ENCODE measurements at regions not wholly inside any gene's neighbourhood (a gene's known extent, or its start where the extent isn't known, plus 50 kb on each side); places are given as distances from the start of the nearest gene placed in this dataset.

GRCh38 chr12:76236640-76237039 is 111.6 kb downstream of the BBS10 start:
- no peaks in the 10 kb centered on the region for H4K20me1 ChIP-seq (ENCODE audit: control insufficient read depth, extremely low read depth, insufficient read depth, low read length)
- dilution Hi-C loops (cut with MboI; ENCODE audit: extremely low pct_ligation_motif_present, low sequenced_read_pairs): no loop called here
- no peak overlapping the region for H3K9ac ChIP-seq (ENCODE audit: control insufficient read depth, extremely low read depth, insufficient read depth, low read length)
- H3K79me2 ChIP-seq (ENCODE audit: control insufficient read depth, insufficient read depth, low read length): no peaks in the 10 kb centered on the region
- TF ChIP-seq, protein P1, sequence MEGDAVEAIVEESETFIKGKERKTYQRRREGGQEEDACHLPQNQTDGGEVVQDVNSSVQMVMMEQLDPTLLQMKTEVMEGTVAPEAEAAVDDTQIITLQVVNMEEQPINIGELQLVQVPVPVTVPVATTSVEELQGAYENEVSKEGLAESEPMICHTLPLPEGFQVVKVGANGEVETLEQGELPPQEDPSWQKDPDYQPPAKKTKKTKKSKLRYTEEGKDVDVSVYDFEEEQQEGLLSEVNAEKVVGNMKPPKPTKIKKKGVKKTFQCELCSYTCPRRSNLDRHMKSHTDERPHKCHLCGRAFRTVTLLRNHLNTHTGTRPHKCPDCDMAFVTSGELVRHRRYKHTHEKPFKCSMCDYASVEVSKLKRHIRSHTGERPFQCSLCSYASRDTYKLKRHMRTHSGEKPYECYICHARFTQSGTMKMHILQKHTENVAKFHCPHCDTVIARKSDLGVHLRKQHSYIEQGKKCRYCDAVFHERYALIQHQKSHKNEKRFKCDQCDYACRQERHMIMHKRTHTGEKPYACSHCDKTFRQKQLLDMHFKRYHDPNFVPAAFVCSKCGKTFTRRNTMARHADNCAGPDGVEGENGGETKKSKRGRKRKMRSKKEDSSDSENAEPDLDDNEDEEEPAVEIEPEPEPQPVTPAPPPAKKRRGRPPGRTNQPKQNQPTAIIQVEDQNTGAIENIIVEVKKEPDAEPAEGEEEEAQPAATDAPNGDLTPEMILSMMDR (optimal IDR thresholded peaks at IDR 0.05 in 1 of 3, IDR thresholded peaks at IDR 0.05 in 1 of 3, conservative IDR thresholded peaks at IDR 0.05 in 1 of 3; ENCODE audit: extremely low read depth in 1 of 3, insufficient read depth in 2 of 3, low read length in 3 of 3): no peak
- no peak for TF ChIP-seq EZH2 (IDR thresholded peaks at IDR 0.05; ENCODE audit: low read length)
- no peaks in the 10 kb centered on the region for H3K36me3 ChIP-seq (ENCODE audit: control insufficient read depth in 2 of 2, extremely low read depth in 1 of 2, insufficient read depth in 2 of 2, low read length in 2 of 2)
- H2AFZ ChIP-seq (ENCODE audit: control insufficient read depth, low read length): no peak overlapping the region
- no peaks in the 10 kb centered on the region for H3K9me3 ChIP-seq (ENCODE audit: control insufficient read depth, low read depth, low read length)
- peak; percentile 70 for DNase-seq (ENCODE audit: low read depth, low spot score)
- H3K27me3 ChIP-seq (ENCODE audit: control insufficient read depth, extremely low read depth, insufficient read depth, low read length): no peaks in the 10 kb centered on the region
- no peaks in the 10 kb centered on the region for H3K9me1 ChIP-seq (ENCODE audit: control insufficient read depth, extremely low read depth, insufficient read depth, low read length)
- H3K4me3 ChIP-seq (ENCODE audit: control insufficient read depth in 2 of 3, extremely low read depth in 1 of 3, insufficient read depth in 2 of 3, low read depth in 1 of 3, low read length in 3 of 3): no peak overlapping the region
- H3K27ac ChIP-seq (ENCODE audit: control insufficient read depth, insufficient read depth, low read length): peak overlapping the region; percentile 77
- FAIRE-seq: peak; percentile 98
- H3K4me1 ChIP-seq (ENCODE audit: control insufficient read depth, extremely low read depth, insufficient read depth, low read length): peaks cover 32% of the 10 kb centered on the region
- H3K4me2 ChIP-seq (ENCODE audit: control insufficient read depth, extremely low read depth, insufficient read depth, low read depth, low read length): peak overlapping the region; percentile 66

GRCh38 chr12:76234741-76235140 is 113.5 kb downstream of the BBS10 start:
- TF ChIP-seq, protein P1 (optimal IDR thresholded peaks at IDR 0.05 in 1 of 3, IDR thresholded peaks at IDR 0.05 in 1 of 3, conservative IDR thresholded peaks at IDR 0.05 in 1 of 3; ENCODE audit: extremely low read depth in 1 of 3, insufficient read depth in 2 of 3, low read length in 3 of 3): no peak
- no peak for TF ChIP-seq EZH2 (IDR thresholded peaks at IDR 0.05; ENCODE audit: low read length)
- Histone ChIP-seq H3K4me3 (ENCODE audit: control insufficient read depth in 2 of 3, extremely low read depth in 1 of 3, insufficient read depth in 2 of 3, low read depth in 1 of 3, low read length in 3 of 3) (no peak overlapping the region), H3K9me1 (ENCODE audit: control insufficient read depth, extremely low read depth, insufficient read depth, low read length) (no peaks in the 10 kb centered on the region), H2AFZ (ENCODE audit: control insufficient read depth, low read length) (no peak overlapping the region), H3K9me3 (ENCODE audit: control insufficient read depth, low read depth, low read length) (no peaks in the 10 kb centered on the region), H3K27ac (ENCODE audit: control insufficient read depth, insufficient read depth, low read length) (no peak overlapping the region), H3K9ac (ENCODE audit: control insufficient read depth, extremely low read depth, insufficient read depth, low read length) (no peak overlapping the region), H3K4me1 (ENCODE audit: control insufficient read depth, extremely low read depth, insufficient read depth, low read length) (peaks cover 32% of the 10 kb centered on the region), H4K20me1 (ENCODE audit: control insufficient read depth, extremely low read depth, insufficient read depth, low read length) (no peaks in the 10 kb centered on the region), H3K79me2 (ENCODE audit: control insufficient read depth, insufficient read depth, low read length) (no peaks in the 10 kb centered on the region), H3K27me3 (ENCODE audit: control insufficient read depth, extremely low read depth, insufficient read depth, low read length) (no peaks in the 10 kb centered on the region), H3K36me3 (ENCODE audit: control insufficient read depth in 2 of 2, extremely low read depth in 1 of 2, insufficient read depth in 2 of 2, low read length in 2 of 2) (no peaks in the 10 kb centered on the region), H3K4me2 (ENCODE audit: control insufficient read depth, extremely low read depth, insufficient read depth, low read depth, low read length) (no peak overlapping the region)
- DNase-seq (ENCODE audit: low read depth, low spot score): no peak
- FAIRE-seq: no peak
- dilution Hi-C loops (cut with MboI; ENCODE audit: extremely low pct_ligation_motif_present, low sequenced_read_pairs): no loop called here
